ENCODE measurements at regions not wholly inside any gene's neighbourhood (a gene's known extent, or its start where the extent isn't known, plus 50 kb on each side); places are given as distances from the start of the nearest gene placed in this dataset.

DNA sequence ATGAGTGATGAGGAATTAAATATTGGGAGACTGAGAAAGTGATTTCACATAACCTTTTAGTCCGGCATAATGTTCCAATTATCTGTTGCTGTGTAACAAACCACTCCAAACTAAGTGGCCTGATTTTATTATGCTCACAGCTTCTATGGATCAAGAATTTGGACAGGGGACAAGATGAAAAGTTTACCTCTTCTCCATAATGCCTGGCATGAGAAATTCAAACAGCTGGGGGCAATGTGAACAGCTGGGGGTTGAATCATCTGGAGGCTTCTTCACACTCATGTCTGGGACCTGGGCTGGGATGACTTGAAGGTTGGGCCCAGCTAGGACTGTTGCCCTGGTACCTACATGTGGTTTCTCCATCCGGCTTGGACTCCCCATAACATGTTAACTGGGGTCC is 99.4 kb upstream of the DRD2 start (continued):
- no peak for TF ChIP-seq RFX5 (IDR thresholded peaks at IDR 0.05; ENCODE audit: borderline replicate concordance, low read depth, low read length)
- TF ChIP-seq POU5F1 (IDR thresholded peaks at IDR 0.05; ENCODE audit: low read depth, low read length) = no peak

Data from H1 (cell line).